Thoracic aorta (tissue), 2 donors: ENCODE measurements at regions not wholly inside any gene's neighbourhood (a gene's known extent, or its start where the extent isn't known, plus 50 kb on each side); places are given as distances from the start of the nearest gene placed in this dataset.

Experiments used
- ATAC-seq: fragments of 150-250 bp; one replicate; pipeline ENCODE4 v1.8.0; 2017; ENCODE audit warnings: low read depth; ENCODE audit not compliant: insufficient number of reproducible peaks, low FRiP score
- DNase-seq: peaks from one replicate; pipeline ENCODE4 v3.0.0-alpha.2; 2020; ENCODE audit warnings: low spot score
- H3K27ac ChIP-seq, 2 donors: fragments of 200-600 bp; sonication (generic); 1 replicate in 1 of 2; 2 replicates in 1 of 2; pipeline ENCODE4 v1.5.1; 2016; ENCODE audit warnings: mild to moderate bottlenecking in 2 of 2, moderate library complexity in 2 of 2
- H3K27me3 ChIP-seq: fragments of 200-600 bp; sonication (generic); replicated peaks from 2 replicates; pipeline ENCODE4 v1.6.0; 2016; ENCODE audit warnings: mild to moderate bottlenecking; ENCODE audit not compliant: insufficient read depth
- H3K36me3 ChIP-seq: fragments of 200-600 bp; sonication (generic); one replicate; pipeline ENCODE4 v1.5.1; 2016
- H3K4me1 ChIP-seq, 2 donors: fragments of 200-600 bp; sonication (generic); 1 replicate in 1 of 2; 2 replicates in 1 of 2; pipeline versions ENCODE4 v1.5.1 to v1.6.0; 2016; ENCODE audit warnings: low read depth in 2 of 2, mild to moderate bottlenecking in 1 of 2; ENCODE audit not compliant: control insufficient read depth in 1 of 2
- H3K4me3 ChIP-seq: fragments of 200-600 bp; sonication (generic); 2 replicates; pipeline ENCODE4 v1.5.1; 2016; ENCODE audit warnings: mild to moderate bottlenecking
- H3K9me3 ChIP-seq: fragments of 200-600 bp; sonication (generic); 2 replicates; pipeline ENCODE4 v1.5.1; 2016
- CTCF ChIP-seq: fragments of 200-600 bp; sonication (generic); IDR thresholded peaks from one replicate; pipeline ENCODE4 v1.5.1; 2019; ENCODE audit warnings: antibody characterized with exemption

GRCh38 chr9:119998614-119999013, 581.4 kb downstream of the CDK5RAP2 start:
- no peak for TF ChIP-seq CTCF
- Histone ChIP-seq H3K27me3 (no peaks in the 10 kb centered on the region), H3K27ac (no peak overlapping the region), H3K9me3 (no peaks in the 10 kb centered on the region), H3K4me3 (no peak overlapping the region), H3K4me1 (no peaks in the 10 kb centered on the region), H3K36me3 (no peaks in the 10 kb centered on the region)
- no peak for DNase-seq
- ATAC-seq, result no peak

GRCh38 chr9:119991797-119992196, 588.2 kb downstream of the CDK5RAP2 start:
- H3K4me3 ChIP-seq, result no peak overlapping the region
- no peaks in the 10 kb centered on the region for H3K9me3 ChIP-seq
- TF ChIP-seq CTCF, result no peak
- H3K36me3 ChIP-seq, result no peaks in the 10 kb centered on the region
- ATAC-seq (no peak), DNase-seq (no peak)
- H3K4me1 ChIP-seq, result no peaks in the 10 kb centered on the region
- no peaks in the 10 kb centered on the region for H3K27me3 ChIP-seq
- H3K27ac ChIP-seq, result no peak overlapping the region

GRCh38 chr9:119986713-119987112, 593.3 kb downstream of the CDK5RAP2 start:
- Histone ChIP-seq H3K4me1 (no peaks in the 10 kb centered on the region), H3K36me3 (no peaks in the 10 kb centered on the region), H3K27ac (no peak overlapping the region), H3K4me3 (no peak overlapping the region), H3K27me3 (no peaks in the 10 kb centered on the region), H3K9me3 (no peaks in the 10 kb centered on the region)
- TF ChIP-seq CTCF, result no peak
- no peak for ATAC-seq
- no peak for DNase-seq

GRCh38 chr9:119986205-119986604, 593.8 kb downstream of the CDK5RAP2 start:
- DNase-seq (no peak), ATAC-seq (no peak)
- TF ChIP-seq CTCF, result no peak
- Histone ChIP-seq H3K4me3 (no peak overlapping the region), H3K9me3 (no peaks in the 10 kb centered on the region), H3K27me3 (no peaks in the 10 kb centered on the region), H3K36me3 (no peaks in the 10 kb centered on the region), H3K27ac (no peak overlapping the region), H3K4me1 (no peaks in the 10 kb centered on the region)

- TF ChIP-seq CTCF, result no peak
- Histone ChIP-seq H3K4me3 (no peak overlapping the region), H3K27me3 (no peaks in the 10 kb centered on the region), H3K27ac (no peak overlapping the region), H3K36me3 (no peaks in the 10 kb centered on the region), H3K4me1 (peaks cover 0 to 10% of the 10 kb centered on the region in 2 donors), H3K9me3 (no peaks in the 10 kb centered on the region)
- DNase-seq, result no peak
- no peak for ATAC-seq
These were observed 604.8 kb upstream of the BRINP1 start for GRCh38 chr9:119974026-119974425.
